ENCODE measurements at regions not wholly inside any gene's neighbourhood (a gene's known extent, or its start where the extent isn't known, plus 50 kb on each side); places are given as distances from the start of the nearest gene placed in this dataset.

GRCh38 chr2:173669888-173670287 is 295.3 kb downstream of the SP3 start:
- DNase-seq (ENCODE audit: low read depth), result no peak

DNA sequence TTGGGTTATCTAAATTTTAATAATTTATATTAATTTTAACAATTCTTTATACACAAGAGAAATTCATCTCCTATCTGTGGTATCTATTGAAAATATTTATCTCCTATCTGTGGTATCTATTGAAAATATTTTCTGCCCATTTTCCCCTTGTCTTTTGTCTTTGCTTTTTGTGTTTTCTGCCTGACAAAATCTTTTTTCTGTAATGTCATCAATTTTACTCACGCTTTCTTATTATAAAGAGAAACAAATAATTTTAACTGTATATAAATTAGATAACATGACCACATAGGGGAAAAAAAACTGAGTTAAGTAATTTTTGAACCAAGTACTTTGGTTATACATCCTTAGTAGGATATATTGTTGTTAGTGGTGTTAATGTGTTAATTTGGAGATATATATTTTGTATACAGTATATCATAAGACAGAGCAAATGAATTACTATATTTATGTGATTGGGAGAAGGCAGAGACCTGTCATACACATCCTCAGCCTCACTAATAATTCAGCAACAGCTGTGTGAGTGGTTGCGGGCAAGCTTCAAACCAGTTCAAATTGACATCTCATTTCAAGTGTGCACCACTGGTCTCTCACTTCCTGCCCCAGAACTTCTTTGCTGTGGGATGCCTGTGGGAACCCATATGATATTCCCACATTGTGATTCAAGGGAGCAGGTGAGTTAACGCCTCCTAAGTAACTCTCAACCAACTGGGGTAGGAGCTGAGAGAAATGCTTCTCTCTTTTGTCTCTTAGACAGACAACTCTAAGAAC is 292.4 kb downstream of the SP3 start:
- DNase-seq (ENCODE audit: low read depth), result no peak

DNA sequence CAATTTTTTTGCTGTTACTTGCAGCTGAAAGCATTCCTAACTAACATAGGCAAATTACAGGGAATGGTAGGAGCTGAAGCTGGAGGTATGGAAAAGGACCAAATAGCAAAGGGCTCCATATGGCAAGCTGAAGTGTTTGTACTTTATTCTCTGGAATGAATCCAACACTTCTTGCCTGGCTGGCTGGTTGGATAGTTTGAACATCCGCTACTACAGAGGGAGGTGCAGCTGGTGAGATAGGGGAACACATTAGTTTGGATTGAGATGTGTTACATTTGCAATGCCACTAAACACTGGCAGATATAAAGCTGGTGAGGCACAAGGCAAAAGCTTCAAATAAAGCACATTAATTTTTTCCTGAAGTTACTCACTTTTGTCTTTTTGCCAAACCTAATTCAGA is 291.5 kb downstream of the SP3 start:
- no peak for DNase-seq (ENCODE audit: low read depth)

DNA sequence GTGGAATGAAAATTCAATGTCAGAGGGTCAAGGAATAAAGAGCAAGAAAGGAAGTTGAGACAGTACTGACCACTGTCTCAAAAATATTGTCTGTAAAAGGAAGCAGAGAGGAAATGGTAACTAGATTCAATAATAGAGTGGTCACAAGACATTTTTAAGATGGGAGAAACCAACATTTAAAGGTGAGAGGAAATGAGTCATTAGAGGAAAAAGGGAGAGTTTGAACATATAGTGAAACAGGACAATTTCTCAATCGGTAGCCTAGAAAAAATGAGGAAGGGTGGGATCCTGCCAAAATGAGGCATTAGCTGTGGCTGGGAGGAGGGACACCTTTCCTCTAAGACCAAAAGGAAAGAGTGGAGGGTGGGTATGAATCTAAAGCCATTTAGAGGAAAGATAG is 288.5 kb downstream of the SP3 start:
- no peak for DNase-seq (ENCODE audit: low read depth)

- DNase-seq (ENCODE audit: low read depth), result no peak
These were observed 287.0 kb downstream of the SP3 start for GRCh38 chr2:173678186-173678585.

- DNase-seq (ENCODE audit: low read depth), result no peak
These were observed 284.6 kb downstream of the SP3 start for GRCh38 chr2:173680574-173680973.

- no peak for DNase-seq (ENCODE audit: low read depth)
These were observed 283.1 kb downstream of the SP3 start for GRCh38 chr2:173681881-173682650.

- DNase-seq (ENCODE audit: low read depth), result no peak
These were observed 280.2 kb downstream of the SP3 start for GRCh38 chr2:173684896-173685459.

- DNase-seq (ENCODE audit: low read depth), result no peak
These were observed 274.8 kb downstream of the SP3 start for GRCh38 chr2:173690349-173690748.

GRCh38 chr2:173692068-173692467 is 273.1 kb downstream of the SP3 start:
- DNase-seq (ENCODE audit: low read depth), result no peak

GRCh38 chr2:173693044-173693589 is 272.1 kb downstream of the SP3 start:
- DNase-seq (ENCODE audit: low read depth), result no peak

GRCh38 chr2:173696274-173696673 is 268.9 kb downstream of the SP3 start:
- no peak for DNase-seq (ENCODE audit: low read depth)

DNA sequence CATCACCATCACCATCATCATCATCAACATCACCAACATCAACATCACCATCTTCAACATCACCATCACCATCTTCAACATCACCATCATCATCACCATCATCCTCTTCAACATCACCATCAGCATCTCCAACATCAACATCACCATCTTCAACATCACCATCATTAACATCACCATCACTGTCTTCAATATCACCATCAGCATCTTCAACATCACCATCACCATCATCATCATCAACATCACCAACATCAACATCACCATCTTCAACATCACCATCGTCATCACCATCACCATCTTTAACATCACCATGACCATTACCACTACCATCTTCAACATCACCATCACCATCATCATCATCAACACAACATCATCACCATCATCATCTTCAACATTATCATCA is 267.2 kb downstream of the SP3 start:
- no peak for DNase-seq (ENCODE audit: low read depth)

DNA sequence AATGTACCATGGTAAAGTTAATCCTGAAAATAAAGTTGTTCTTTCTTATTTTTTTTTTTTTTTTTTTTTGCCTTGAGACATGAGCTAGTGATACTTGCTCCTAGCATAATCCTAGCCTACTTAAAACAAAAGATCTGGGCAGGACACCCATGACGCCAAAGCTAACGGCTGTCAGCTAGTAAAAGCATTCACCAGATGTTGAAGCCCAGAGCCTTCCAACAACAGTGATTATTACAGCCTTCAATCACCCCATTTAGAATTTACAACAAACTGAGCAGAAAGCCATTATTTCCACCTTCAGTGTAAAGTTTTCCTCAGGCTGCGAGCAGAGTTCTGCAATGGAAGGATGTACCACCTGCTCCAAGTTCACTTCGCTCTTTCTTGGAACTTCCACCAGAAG is 259.5 kb downstream of the SP3 start:
- DNase-seq (ENCODE audit: low read depth), result no peak

DNA sequence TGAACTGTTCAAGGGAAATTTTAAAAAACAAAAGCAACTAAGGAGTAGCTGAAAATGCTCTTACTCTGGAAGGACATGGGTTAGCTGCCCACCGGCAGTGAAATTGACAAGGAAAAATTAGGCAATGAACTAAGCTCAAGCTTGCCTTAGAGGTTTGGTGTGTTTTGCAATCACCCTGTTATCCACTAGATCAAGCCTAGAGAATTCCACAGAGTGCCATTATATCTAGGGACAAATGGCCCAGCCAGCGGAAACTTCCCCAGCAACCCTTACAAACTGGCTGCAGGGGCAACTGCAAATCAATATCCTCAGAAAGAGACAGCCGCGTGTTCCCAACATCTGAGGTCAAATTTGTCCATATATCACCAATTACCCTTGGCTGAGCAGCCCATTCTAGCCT is 258.2 kb downstream of the SP3 start:
- no peak for DNase-seq (ENCODE audit: low read depth)

- no peak for DNase-seq (ENCODE audit: low read depth)
These were observed 256.4 kb downstream of the SP3 start for GRCh38 chr2:173708806-173709205.

DNA sequence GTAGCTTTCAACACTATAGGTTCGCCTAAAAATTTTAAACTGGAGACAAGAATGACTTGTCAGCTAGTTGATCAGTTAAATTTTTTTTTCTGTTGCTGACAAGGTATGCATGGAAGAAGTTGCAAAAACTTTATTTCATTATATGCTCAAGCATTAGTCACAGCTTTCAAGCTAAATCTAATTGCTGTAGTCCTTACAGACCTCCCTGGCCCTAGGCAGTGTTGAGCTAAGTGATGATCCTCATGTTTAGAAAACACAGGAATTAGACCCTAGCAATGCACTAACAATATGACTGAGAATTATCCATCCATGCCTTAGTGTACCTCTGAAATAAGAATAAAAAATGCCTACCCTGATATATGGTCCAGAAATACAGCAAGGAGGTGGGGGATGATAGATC is 253.4 kb downstream of the SP3 start:
- DNase-seq (ENCODE audit: low read depth), result no peak

DNA sequence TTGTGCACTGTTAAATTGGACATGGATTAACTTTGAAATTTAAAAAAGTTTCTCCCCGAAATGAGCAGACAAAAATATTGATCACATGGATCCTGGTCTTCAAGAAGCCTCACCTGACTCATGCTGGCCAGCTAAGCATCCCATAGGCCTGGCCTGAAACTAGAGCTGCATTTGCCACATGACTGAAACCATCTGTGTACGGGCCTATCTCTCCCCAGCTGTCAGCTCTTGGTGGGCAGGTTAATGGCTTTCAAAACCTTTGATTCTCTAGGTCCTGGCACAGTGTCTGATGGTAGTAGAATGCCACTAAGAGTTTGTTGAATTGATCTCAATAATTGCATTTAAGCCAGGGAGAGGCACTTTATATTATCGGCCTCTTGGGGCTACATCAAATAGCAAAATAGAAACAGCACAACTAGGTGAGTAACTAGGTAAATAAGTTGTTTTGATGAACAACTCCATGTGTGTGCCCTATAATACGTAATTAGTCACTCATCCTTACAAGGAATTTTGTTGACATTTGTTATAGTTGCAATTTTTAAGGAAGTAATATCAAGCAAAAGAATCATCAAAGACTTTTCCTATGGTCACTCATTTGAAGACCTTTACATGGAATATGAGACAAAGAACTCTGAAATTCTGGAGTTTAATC is 251.1 kb downstream of the SP3 start:
- DNase-seq (ENCODE audit: low read depth), result no peak

- no peak for DNase-seq (ENCODE audit: low read depth)
These were observed 249.7 kb downstream of the SP3 start for GRCh38 chr2:173715441-173715840.

- DNase-seq (ENCODE audit: low read depth), result no peak
These were observed 248.6 kb downstream of the SP3 start for GRCh38 chr2:173716458-173717052.

DNA sequence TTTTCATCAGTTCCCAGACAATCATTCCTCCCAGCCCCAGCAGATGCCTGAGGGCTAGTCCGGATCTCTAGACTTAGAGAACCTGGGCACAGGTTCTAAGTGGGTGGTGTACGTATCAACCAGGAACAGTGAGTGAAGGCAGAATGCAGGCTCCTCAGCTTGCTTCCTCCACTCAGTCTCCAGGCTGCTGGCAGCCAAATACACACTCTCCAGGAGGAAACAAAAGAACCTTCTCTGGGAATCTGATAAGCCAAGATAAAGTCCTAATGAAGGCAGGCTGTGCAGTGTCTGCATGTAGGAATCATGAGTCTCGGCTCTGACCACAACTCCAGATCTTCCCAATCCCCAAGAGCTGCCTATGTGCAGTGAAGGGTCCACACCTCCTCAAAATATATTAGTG is 245.7 kb downstream of the SP3 start:
- DNase-seq (ENCODE audit: low read depth), result no peak

DNA sequence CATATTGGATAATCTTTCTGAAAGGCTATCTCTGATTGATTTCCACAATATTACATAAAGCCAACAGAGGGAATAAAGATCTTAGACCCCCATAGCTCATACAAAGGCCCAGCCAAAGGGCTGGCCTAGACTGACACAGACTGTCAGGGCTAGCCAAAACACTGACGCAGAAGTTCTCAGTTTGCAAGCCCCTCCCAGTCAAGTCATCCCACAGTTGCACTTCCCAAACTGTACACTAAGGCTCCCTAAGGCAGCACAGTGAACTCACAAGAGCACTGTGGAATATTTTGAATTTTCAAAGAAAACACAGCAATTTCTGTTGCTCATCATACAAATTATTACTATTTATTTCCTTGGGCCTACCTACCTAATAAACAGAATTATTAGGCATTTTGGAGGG is 244.9 kb downstream of the SP3 start:
- no peak for DNase-seq (ENCODE audit: low read depth)
